Astrocyte (in vitro differentiated cells and primary cell): ENCODE measurements at regions not wholly inside any gene's neighbourhood (a gene's known extent, or its start where the extent isn't known, plus 50 kb on each side); places are given as distances from the start of the nearest gene placed in this dataset.

Experiments
- CTCF ChIP-seq: IDR thresholded peaks from 2 replicates; pipeline ENCODE4 v1.5.1; 2011; ENCODE audit warnings: low read depth, mild to moderate bottlenecking, inconsistent platforms, low read length, moderate library complexity; ENCODE audit not compliant: insufficient read depth
- EZH2 ChIP-seq: IDR thresholded peaks from 2 replicates; pipeline ENCODE4 v1.6.1; 2012; ENCODE audit warnings: mild to moderate bottlenecking, low read length, inconsistent platforms; ENCODE audit not compliant: insufficient read depth

- TF ChIP-seq CTCF (no peak), EZH2 (no peak)
These were observed 182.8 kb downstream of the SEC23IP start for GRCh38 chr10:120075349-120075748.
